ENCODE measurements at regions not wholly inside any gene's neighbourhood (a gene's known extent, or its start where the extent isn't known, plus 50 kb on each side); places are given as distances from the start of the nearest gene placed in this dataset.

GRCh38 chr13:103130681-103131210 lies 64.5 kb upstream of the SLC10A2 start:
- TF ChIP-seq CTCF (conservative IDR thresholded peaks at IDR 0.05; ENCODE audit: low read depth, low read length) (no peak), ELK1 (IDR thresholded peaks at IDR 0.05; ENCODE audit: borderline replicate concordance, low read depth, low read length) (no peak), CEBPB (IDR thresholded peaks at IDR 0.05; ENCODE audit: low read depth, low read length) (no peak), RFX5 (IDR thresholded peaks at IDR 0.05; ENCODE audit: low read depth, low read length) (no peak), RCOR1 (IDR thresholded peaks at IDR 0.05; ENCODE audit: insufficient replicate concordance, low read length) (no peak), USF2 (IDR thresholded peaks at IDR 0.05; ENCODE audit: low read depth, low read length) (no peak), BHLHE40 (IDR thresholded peaks at IDR 0.05; ENCODE audit: low read depth, low read length) (no peak)

Measured in IMR-90 (cell line).